LNCaP clone FGC (cell line): ENCODE measurements at regions not wholly inside any gene's neighbourhood (a gene's known extent, or its start where the extent isn't known, plus 50 kb on each side); places are given as distances from the start of the nearest gene placed in this dataset.

ENCODE experiments used
- DNase-seq: peaks from one replicate; pipeline ENCODE4 v3.0.0-alpha.2; 2011; ENCODE audit warnings: low read depth
- H3K4me3 ChIP-seq: 2 replicates; pipeline ENCODE4 v1.5.1; 2011; ENCODE audit warnings: mild to moderate bottlenecking, low read depth, low read length, control low read depth
- TF ChIP-seq, protein P1 (sequence below): IDR thresholded peaks from 2 replicates; pipeline ENCODE4 v1.5.1; 2012; ENCODE audit warnings: mild to moderate bottlenecking; ENCODE audit not compliant: control insufficient read depth, insufficient read depth; ENCODE audit errors: extremely low read depth

DNA sequence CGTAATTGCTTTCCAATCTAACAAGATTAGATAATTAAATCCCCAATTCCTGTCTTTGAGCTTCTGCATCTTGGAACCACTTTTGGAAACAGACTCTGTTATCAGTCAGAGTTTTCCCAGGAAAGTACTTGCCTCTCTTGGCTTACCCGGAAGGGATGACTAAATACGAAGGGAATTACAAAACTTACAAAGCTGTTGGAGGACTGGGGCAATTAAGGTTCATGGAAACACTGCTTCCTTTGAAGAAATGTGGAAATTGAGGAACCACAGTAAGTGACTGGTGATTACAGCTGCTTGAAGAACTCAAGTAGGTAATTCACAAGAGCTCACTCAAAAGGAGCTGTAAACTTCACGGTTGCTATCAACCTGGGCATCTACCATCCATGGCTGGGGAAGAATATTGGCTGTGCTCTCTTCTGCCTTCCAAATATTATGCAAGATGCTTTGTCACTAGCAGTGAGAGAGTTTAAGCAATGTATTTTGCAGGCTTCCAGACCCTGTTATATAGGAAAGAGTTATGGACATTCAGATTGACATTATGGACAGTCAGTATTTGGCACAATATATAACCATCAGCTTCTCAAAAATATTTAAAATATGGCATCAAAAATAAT, 104.6 kb upstream of the MAN2A1 start:
- DNase-seq: no peak
- no peak overlapping the region for H3K4me3 ChIP-seq
- TF ChIP-seq, protein P1, sequence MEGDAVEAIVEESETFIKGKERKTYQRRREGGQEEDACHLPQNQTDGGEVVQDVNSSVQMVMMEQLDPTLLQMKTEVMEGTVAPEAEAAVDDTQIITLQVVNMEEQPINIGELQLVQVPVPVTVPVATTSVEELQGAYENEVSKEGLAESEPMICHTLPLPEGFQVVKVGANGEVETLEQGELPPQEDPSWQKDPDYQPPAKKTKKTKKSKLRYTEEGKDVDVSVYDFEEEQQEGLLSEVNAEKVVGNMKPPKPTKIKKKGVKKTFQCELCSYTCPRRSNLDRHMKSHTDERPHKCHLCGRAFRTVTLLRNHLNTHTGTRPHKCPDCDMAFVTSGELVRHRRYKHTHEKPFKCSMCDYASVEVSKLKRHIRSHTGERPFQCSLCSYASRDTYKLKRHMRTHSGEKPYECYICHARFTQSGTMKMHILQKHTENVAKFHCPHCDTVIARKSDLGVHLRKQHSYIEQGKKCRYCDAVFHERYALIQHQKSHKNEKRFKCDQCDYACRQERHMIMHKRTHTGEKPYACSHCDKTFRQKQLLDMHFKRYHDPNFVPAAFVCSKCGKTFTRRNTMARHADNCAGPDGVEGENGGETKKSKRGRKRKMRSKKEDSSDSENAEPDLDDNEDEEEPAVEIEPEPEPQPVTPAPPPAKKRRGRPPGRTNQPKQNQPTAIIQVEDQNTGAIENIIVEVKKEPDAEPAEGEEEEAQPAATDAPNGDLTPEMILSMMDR: no peak

DNA sequence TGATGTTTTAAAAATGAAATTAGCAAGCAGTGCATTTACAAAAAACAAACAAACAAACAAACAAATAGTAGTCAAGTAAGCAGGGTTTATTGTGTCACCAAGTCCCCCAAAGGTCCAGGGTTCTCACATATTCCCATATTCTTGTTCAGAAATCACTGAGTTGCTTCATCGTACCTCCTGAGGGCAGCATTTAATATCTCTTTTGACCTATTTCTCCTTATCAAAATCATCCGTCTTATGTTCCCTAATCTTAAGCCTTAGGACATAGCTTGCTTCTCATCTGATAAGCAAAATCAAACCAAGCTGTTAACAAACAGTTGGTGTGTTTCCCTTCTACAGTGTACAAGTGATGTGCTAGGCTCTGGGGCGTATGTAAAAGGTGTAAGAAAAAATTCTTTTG, 109.5 kb upstream of the MAN2A1 start:
- TF ChIP-seq, protein P1: peak; percentile 32
- no peak for DNase-seq
- no peak overlapping the region for H3K4me3 ChIP-seq

DNA sequence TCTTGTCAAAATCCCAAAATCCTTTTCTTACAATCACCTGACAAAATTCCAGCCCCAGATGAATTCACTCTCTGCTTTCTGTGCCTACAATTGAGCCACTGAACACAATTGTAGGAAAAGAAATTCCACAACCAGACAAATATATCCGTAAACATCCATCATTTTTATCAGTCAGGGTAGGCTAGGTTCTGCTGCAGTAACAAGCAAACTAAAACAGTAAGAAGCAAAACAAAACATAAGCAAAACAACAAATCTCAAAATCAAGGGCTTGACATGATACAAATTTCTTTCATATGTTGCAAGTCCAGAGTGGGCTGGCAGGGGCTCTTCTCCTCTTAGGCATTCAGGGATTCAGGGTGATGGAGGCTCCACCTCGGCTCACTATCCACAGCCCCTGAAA, 114.2 kb upstream of the MAN2A1 start:
- no peak overlapping the region for H3K4me3 ChIP-seq
- no peak for DNase-seq
- TF ChIP-seq, protein P1: no peak

DNA sequence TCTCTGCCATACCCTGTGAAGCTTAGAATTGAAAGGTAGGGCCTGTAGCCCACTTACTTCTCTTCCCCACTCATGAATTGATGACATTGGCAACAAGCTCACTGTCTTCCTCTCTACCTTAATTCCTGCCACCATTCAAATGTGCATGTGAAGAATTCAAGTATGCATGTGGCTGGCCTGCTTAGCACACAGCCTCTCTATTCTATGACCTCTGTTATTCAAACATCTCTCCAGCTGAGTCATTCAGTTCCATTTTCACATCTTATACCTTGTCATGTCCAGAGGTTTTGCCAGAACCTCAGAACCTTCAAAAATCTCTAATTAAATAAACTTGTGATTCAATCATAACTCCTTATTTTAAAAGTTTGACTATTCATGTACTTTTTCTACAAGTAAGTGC, 114.7 kb upstream of the MAN2A1 start:
- TF ChIP-seq, protein P1: no peak
- H3K4me3 ChIP-seq: no peak overlapping the region
- no peak for DNase-seq

DNA sequence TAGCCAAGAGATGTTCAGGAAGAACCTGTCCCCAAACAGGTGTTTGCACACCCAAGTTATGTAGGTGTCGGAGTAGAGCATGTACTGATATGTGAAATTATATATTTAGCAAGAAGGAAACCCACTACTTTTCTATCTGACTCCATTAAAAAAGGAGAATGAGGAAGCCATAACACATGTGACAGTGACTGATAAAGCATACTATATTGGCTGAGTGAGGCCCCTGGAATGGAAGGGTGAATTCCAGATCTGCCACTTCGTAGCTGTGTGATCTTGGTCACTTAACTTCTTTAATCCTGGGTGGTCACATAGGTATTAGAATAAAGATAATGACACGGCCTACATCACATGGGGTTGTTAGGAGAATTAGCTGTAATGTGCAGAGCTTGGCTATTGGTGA, 116.0 kb upstream of the MAN2A1 start:
- H3K4me3 ChIP-seq: no peak overlapping the region
- DNase-seq: no peak
- TF ChIP-seq, protein P1: no peak

DNA sequence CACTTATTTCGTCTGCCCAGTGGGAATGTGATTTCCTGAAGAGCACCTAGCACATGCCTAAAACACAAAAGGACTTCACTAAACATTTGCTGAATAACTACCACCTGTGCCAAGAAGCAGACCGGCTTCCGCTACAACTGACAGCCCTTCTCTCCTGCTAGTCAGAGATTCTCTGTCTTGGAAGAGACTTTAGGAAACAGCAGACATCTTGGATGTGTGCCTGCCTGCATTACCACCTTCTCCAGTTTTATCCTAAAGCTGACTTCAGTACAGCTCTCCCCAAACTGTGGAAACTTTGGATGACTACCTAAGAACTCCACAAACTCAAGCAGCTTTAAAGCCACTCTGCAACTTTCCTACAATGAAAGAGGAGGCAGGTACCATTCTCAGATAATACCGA, 116.5 kb upstream of the MAN2A1 start:
- no peak for DNase-seq
- H3K4me3 ChIP-seq: no peak overlapping the region
- TF ChIP-seq, protein P1: no peak

DNA sequence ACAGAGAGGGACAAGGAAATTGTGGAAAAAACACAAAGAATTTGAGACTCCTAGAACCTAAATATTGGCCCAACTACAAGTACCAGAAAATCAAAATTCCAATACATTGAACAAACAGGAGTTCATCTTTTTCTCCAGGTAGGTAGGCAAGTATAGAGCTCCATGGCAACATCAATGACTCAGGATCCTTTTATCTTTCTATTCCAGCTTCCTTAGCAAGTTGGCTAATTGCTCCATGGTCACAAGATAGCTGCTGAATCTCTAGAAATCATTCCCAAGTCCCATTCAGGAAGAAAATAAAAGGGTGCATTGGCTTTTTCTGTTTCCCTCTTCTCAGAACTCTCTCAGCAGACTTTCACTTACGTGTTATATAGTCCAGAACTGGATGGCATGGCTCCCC, 117.9 kb upstream of the MAN2A1 start:
- no peak for DNase-seq
- TF ChIP-seq, protein P1: no peak
- no peak overlapping the region for H3K4me3 ChIP-seq
